Central memory CD8-positive, alpha-beta T cell (primary cell): ENCODE measurements at regions not wholly inside any gene's neighbourhood (a gene's known extent, or its start where the extent isn't known, plus 50 kb on each side); places are given as distances from the start of the nearest gene placed in this dataset.
"Not testable (repeated sequence)": the region's sequence is repeated elsewhere in the genome, so short reads cannot be mapped to it uniquely, and the experiment has no call there.

Source experiments
- ATAC-seq: fragments of 150-1000 bp; cut with Tn5 transposase; replicated peaks from 2 replicates; pipeline ENCODE4 v1.10.0; 2022; ENCODE audit warnings: mild to moderate bottlenecking, moderate FRiP score, moderate number of reproducible peaks; ENCODE audit not compliant: poor library complexity, severe bottlenecking; ENCODE audit errors: extremely low read depth
- DNase-seq, 2 donors: peaks; one replicate each; pipeline ENCODE4 v3.0.0; 2021; ENCODE audit warnings: low spot score in 2 of 2
- H3K27ac Mint-ChIP-seq: one replicate; pipeline ENCODE4 v1.8.0; 2022; ENCODE audit warnings: low read depth, mild to moderate bottlenecking, moderate library complexity, mixed read lengths
- H3K27me3 Mint-ChIP-seq: one replicate; pipeline ENCODE4 v1.8.0; 2022; ENCODE audit warnings: mixed read lengths
- H3K36me3 Mint-ChIP-seq: one replicate; pipeline ENCODE4 v1.8.0; 2022; ENCODE audit warnings: mild to moderate bottlenecking, moderate library complexity, mixed read lengths; ENCODE audit not compliant: insufficient read depth
- H3K4me1 Mint-ChIP-seq: one replicate; pipeline ENCODE4 v1.8.0; 2022; ENCODE audit warnings: mixed read lengths
- H3K4me3 Mint-ChIP-seq: one replicate; pipeline ENCODE4 v1.8.0; 2022; ENCODE audit warnings: mild to moderate bottlenecking, moderate library complexity, mixed read lengths
- H3K9me3 Mint-ChIP-seq: one replicate; pipeline ENCODE4 v1.8.0; 2022; ENCODE audit warnings: mixed read lengths

- ATAC-seq, result no peak
- H3K27me3 Mint-ChIP-seq, result no peaks in the 10 kb centered on the region
- H3K9me3 Mint-ChIP-seq, result no peaks in the 10 kb centered on the region
- H3K36me3 Mint-ChIP-seq, result no peaks in the 10 kb centered on the region
- no peak for DNase-seq
- no peak overlapping the region for H3K4me3 Mint-ChIP-seq
- H3K4me1 Mint-ChIP-seq, result no peaks in the 10 kb centered on the region
- no peak overlapping the region for H3K27ac Mint-ChIP-seq
Measured at GRCh38 chr5:110258460-110259216, 467.8 kb downstream of the TMEM232 start.

DNA sequence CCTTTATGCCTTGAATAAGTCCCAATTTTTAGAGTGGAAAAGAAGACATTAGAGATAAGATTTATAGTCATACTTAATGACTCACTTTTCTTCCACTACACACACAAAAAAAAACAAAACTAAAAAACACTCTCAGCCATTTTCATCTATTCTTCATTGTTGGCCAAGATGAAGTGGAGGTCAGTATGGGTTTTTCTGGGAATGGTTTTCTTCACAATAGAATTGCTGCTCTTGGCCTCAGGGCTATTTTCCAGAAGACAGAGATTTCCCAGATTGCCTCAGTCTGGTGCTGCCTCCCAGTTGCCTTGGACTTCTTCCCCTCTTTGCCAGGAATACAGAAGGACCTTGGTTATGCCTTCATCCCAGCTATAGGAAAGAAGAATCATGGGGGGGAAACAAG lies 463.7 kb downstream of the TMEM232 start:
- no peak for DNase-seq
- Mint-ChIP-seq H3K9me3 (no peaks in the 10 kb centered on the region), H3K36me3 (no peaks in the 10 kb centered on the region)

GRCh38 chr5:110264661-110265060 lies 461.8 kb downstream of the TMEM232 start:
- Mint-ChIP-seq H3K27ac (no peak overlapping the region), H3K4me1 (no peaks in the 10 kb centered on the region), H3K9me3 (no peaks in the 10 kb centered on the region), H3K27me3 (no peaks in the 10 kb centered on the region), H3K4me3 (no peak overlapping the region), H3K36me3 (no peaks in the 10 kb centered on the region)
- no peak for DNase-seq
- no peak for ATAC-seq

More for the DNA sequence above, 463.7 kb downstream of the TMEM232 start:
- no peak overlapping the region for H3K4me3 Mint-ChIP-seq
- H3K4me1 Mint-ChIP-seq, result no peaks in the 10 kb centered on the region
- no peak overlapping the region for H3K27ac Mint-ChIP-seq
- no peak for ATAC-seq
- no peaks in the 10 kb centered on the region for H3K27me3 Mint-ChIP-seq

GRCh38 chr5:110265162-110265561 lies 461.3 kb downstream of the TMEM232 start:
- Mint-ChIP-seq H3K9me3 (no peaks in the 10 kb centered on the region), H3K36me3 (no peaks in the 10 kb centered on the region), H3K4me3 (no peak overlapping the region), H3K27ac (no peak overlapping the region), H3K4me1 (no peaks in the 10 kb centered on the region), H3K27me3 (no peaks in the 10 kb centered on the region)
- DNase-seq, result no peak
- ATAC-seq, result no peak

- H3K27ac Mint-ChIP-seq, result no peak overlapping the region
- no peaks in the 10 kb centered on the region for H3K36me3 Mint-ChIP-seq
- ATAC-seq (no peak), DNase-seq (no peak)
- H3K4me3 Mint-ChIP-seq, result no peak overlapping the region
- H3K4me1 Mint-ChIP-seq, result no peaks in the 10 kb centered on the region
- no peaks in the 10 kb centered on the region for H3K27me3 Mint-ChIP-seq
- H3K9me3 Mint-ChIP-seq, result no peaks in the 10 kb centered on the region
Measured at GRCh38 chr5:110267714-110268113, 458.8 kb downstream of the TMEM232 start.

GRCh38 chr5:110268283-110268682 lies 458.2 kb downstream of the TMEM232 start:
- ATAC-seq (no peak), DNase-seq (no peak)
- H3K4me1 Mint-ChIP-seq, result no peaks in the 10 kb centered on the region
- no peak overlapping the region for H3K27ac Mint-ChIP-seq
- no peaks in the 10 kb centered on the region for H3K27me3 Mint-ChIP-seq
- H3K9me3 Mint-ChIP-seq, result no peaks in the 10 kb centered on the region
- no peak overlapping the region for H3K4me3 Mint-ChIP-seq
- H3K36me3 Mint-ChIP-seq, result no peaks in the 10 kb centered on the region

DNA sequence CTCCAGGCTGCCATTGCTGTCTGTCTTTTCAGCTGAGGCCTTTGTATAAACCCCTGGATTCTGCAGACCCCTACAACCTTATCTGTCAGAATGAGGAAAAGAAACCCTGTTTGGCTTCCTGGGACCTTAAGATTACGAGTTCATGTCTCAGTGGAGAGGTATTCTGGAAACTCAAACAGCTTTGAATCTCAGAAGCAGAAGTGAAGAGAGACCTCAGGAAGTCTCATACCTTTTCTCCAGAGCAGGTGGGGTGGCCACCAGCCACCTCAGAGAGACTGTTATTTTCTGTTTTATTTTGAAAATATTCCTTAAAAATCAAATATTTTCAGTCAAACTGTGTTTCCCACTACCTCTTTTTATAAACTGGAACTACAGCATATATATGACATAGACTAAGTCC lies 457.5 kb downstream of the TMEM232 start:
- Mint-ChIP-seq H3K27me3 (no peaks in the 10 kb centered on the region), H3K9me3 (no peaks in the 10 kb centered on the region), H3K36me3 (no peaks in the 10 kb centered on the region), H3K4me1 (no peaks in the 10 kb centered on the region), H3K4me3 (no peak overlapping the region), H3K27ac (no peak overlapping the region)
- DNase-seq (no peak), ATAC-seq (no peak)

- H3K27me3 Mint-ChIP-seq, result no peaks in the 10 kb centered on the region
- no peaks in the 10 kb centered on the region for H3K9me3 Mint-ChIP-seq
- no peaks in the 10 kb centered on the region for H3K36me3 Mint-ChIP-seq
- H3K4me3 Mint-ChIP-seq, result no peak overlapping the region
- DNase-seq, result no peak
- H3K27ac Mint-ChIP-seq, result no peak overlapping the region
- H3K4me1 Mint-ChIP-seq, result no peaks in the 10 kb centered on the region
- no peak for ATAC-seq
Measured at GRCh38 chr5:110269478-110270142, 456.9 kb downstream of the TMEM232 start.

GRCh38 chr5:110275878-110276277 lies 450.6 kb downstream of the TMEM232 start:
- no peak overlapping the region for H3K4me3 Mint-ChIP-seq
- no peak overlapping the region for H3K27ac Mint-ChIP-seq
- peaks cover 5% of the 10 kb centered on the region for H3K9me3 Mint-ChIP-seq
- DNase-seq (no peak), ATAC-seq (no peak)
- no peaks in the 10 kb centered on the region for H3K36me3 Mint-ChIP-seq
- no peaks in the 10 kb centered on the region for H3K4me1 Mint-ChIP-seq
- no peaks in the 10 kb centered on the region for H3K27me3 Mint-ChIP-seq

GRCh38 chr5:110278449-110278848 lies 448.0 kb downstream of the TMEM232 start:
- not testable (repeated sequence) for H3K4me1 Mint-ChIP-seq, H3K4me3 Mint-ChIP-seq, ATAC-seq, H3K27me3 Mint-ChIP-seq, H3K36me3 Mint-ChIP-seq, H3K27ac Mint-ChIP-seq, DNase-seq
- peaks cover 25% of the 10 kb centered on the region for H3K9me3 Mint-ChIP-seq

DNA sequence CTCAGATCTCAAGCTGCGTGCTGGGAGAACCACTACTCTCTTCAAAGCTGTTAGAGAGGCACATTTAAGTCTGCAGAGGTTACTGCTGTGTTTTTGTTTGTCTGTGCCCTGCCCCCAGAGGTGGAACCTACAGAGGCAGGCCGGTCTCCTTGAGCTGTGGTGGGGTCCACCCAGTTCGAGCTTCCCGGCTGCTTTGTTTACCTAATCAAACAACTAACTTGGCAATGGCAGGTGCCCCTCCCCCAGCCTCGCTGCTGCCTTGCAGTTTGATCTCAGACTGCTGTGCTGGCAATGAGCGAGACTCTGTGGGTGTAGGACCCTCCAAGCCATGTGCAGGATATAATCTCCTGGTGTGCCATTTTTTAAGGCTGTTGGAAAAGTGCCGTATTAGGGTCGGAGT lies 442.4 kb downstream of the TMEM232 start:
- not testable (repeated sequence) for DNase-seq, H3K27me3 Mint-ChIP-seq, H3K4me1 Mint-ChIP-seq, H3K36me3 Mint-ChIP-seq, ATAC-seq, H3K27ac Mint-ChIP-seq, H3K4me3 Mint-ChIP-seq
- peaks cover 32% of the 10 kb centered on the region for H3K9me3 Mint-ChIP-seq

DNA sequence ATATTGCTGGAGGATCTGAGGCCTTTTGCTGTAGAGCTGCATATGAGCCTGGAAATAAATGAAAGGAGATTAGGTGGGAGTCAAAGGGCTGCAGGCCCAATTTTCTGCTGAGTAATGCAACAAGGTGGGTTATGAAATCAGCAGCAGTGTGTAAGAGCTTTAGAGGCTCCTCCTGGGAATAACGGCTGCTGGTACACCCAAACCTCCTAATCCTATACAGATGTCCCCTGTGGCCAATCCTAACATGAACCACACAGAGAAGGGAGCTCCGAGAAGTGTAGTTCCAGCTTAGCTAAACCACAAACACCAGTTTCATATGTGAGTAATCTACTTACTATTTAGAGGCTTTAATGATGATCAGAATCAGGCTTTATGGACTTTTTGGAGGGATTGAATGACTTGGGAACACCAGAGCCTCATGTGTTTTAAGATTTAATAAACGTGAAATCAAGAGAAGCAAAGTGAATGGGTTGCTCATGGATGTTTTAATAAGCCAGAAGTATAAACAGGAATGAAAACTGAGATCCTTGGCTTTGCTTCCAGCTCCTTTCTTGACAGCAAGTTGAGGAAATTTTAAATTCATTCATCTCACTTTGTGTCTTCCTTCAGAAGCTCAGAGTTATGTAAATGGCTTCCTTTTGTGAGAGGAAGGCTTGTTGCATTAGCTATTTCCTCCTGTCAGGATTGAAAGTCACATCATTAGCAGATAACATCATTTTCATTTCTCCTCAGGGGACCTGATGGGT lies 437.5 kb downstream of the TMEM232 start:
- H3K4me3 Mint-ChIP-seq, result no peak overlapping the region
- no peaks in the 10 kb centered on the region for H3K4me1 Mint-ChIP-seq
- H3K27ac Mint-ChIP-seq, result no peak overlapping the region
- H3K9me3 Mint-ChIP-seq, result peaks cover 6% of the 10 kb centered on the region
- ATAC-seq (no peak), DNase-seq (no peak)
- peaks cover 9% of the 10 kb centered on the region for H3K27me3 Mint-ChIP-seq
- H3K36me3 Mint-ChIP-seq, result no peaks in the 10 kb centered on the region

DNA sequence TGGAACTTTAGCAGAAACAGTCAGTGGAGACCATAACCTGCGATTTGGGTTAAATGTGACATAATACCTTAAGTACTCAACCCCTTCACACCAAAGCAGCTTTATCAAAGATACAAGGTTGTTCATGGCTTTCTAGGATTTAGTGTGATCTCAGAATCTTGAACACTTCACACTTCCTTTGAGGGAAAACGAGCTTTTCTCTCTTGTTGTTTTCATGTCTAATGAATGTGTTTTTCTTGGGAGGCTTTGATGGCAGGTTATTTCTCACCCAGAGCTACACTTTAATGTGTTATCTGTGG lies 437.0 kb downstream of the TMEM232 start:
- Mint-ChIP-seq H3K9me3 (peaks cover 5% of the 10 kb centered on the region), H3K36me3 (no peaks in the 10 kb centered on the region), H3K4me3 (no peak overlapping the region), H3K4me1 (no peaks in the 10 kb centered on the region), H3K27me3 (peaks cover 9% of the 10 kb centered on the region), H3K27ac (no peak overlapping the region)
- ATAC-seq (no peak), DNase-seq (no peak)
